ENCODE measurements at regions not wholly inside any gene's neighbourhood (a gene's known extent, or its start where the extent isn't known, plus 50 kb on each side); places are given as distances from the start of the nearest gene placed in this dataset.
A peak's percentile ranks its signal among the peaks of the same experiment; 100 is the strongest.

DNA sequence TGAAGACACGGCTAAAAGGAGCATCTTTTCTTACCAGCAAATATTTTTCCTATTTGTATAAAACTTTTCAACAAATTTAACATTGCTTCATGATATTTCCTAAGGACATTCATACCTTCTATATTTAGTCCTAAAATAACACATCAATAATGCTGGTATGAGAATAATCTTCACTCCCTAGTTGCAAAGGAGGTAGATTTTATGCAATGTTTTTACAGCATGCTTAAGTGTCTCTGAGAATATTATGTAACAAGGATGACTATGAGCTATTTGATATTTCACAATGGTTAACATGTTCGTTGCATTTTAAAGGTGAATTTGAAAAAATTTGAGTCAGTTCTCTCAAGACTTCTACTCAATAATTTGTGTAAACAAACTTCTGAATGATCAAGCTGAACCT, 506.7 kb downstream of the NUP35 start:
- H3K9me3 ChIP-seq (ENCODE audit: low read length): no peaks in the 10 kb centered on the region
- no peaks in the 10 kb centered on the region for H3K4me1 ChIP-seq (ENCODE audit: insufficient read depth, low read length)
- H2AFZ ChIP-seq (ENCODE audit: low read depth, low read length): no peak overlapping the region
- no peaks in the 10 kb centered on the region for H3K27me3 ChIP-seq (ENCODE audit: insufficient read depth, low read length)
- no peak overlapping the region for H3K4me3 ChIP-seq (ENCODE audit: low read length)
- H3K36me3 ChIP-seq (ENCODE audit: insufficient read depth, low read length): no peaks in the 10 kb centered on the region

DNA sequence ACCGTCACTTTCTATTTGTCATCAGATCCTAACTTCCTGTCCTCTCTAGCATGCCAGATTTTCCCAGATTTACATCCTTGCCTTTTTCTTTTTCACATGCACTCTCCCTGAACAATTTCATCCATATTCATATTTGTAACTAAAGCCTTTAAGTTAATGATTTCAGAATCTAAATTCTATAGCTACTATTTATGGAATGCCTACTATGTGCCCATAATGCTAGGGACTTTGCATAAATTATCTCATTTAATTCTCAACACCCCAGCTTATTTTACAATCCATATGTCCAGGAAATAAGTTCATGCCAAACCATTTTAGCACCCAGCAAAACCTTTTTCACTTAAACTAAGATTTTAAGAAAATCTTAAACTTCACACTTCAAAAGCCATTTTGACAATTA, 531.9 kb downstream of the NUP35 start:
- Histone ChIP-seq H3K4me1 (ENCODE audit: insufficient read depth, low read length) (no peaks in the 10 kb centered on the region), H3K27me3 (ENCODE audit: insufficient read depth, low read length) (no peaks in the 10 kb centered on the region), H2AFZ (ENCODE audit: low read depth, low read length) (no peak overlapping the region), H3K36me3 (ENCODE audit: insufficient read depth, low read length) (no peaks in the 10 kb centered on the region), H3K9me3 (ENCODE audit: low read length) (no peaks in the 10 kb centered on the region), H3K4me3 (ENCODE audit: low read length) (no peak overlapping the region)

DNA sequence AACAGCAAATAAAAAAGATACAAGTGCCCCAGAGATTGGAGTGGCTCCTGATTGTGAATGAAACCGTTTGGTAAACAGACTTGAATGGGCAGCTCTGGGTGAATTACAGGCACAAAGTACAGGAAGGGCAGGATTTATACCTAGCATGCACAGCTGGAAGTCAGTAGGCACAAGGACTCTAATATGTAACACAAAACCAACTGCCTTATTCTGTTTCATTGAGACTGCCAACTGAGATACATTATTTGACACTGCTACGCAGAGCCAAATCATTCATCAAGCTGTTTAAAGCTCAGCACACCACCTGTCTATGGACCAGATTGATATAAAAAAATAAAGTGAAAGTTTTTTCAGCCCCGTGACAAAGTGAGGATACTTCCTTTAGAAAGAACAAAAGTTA, 541.2 kb downstream of the NUP35 start:
- Histone ChIP-seq H3K36me3 (ENCODE audit: insufficient read depth, low read length) (no peaks in the 10 kb centered on the region), H3K4me3 (ENCODE audit: low read length) (no peak overlapping the region), H3K4me1 (ENCODE audit: insufficient read depth, low read length) (peaks cover 17% of the 10 kb centered on the region), H3K9me3 (ENCODE audit: low read length) (no peaks in the 10 kb centered on the region), H3K27me3 (ENCODE audit: insufficient read depth, low read length) (no peaks in the 10 kb centered on the region), H2AFZ (ENCODE audit: low read depth, low read length) (peak overlapping the region; percentile 18)

- Histone ChIP-seq H3K9me3 (ENCODE audit: low read length) (no peaks in the 10 kb centered on the region), H3K4me3 (ENCODE audit: low read length) (no peak overlapping the region), H2AFZ (ENCODE audit: low read depth, low read length) (peak overlapping the region; percentile 18), H3K4me1 (ENCODE audit: insufficient read depth, low read length) (peaks cover 17% of the 10 kb centered on the region), H3K27me3 (ENCODE audit: insufficient read depth, low read length) (no peaks in the 10 kb centered on the region), H3K36me3 (ENCODE audit: insufficient read depth, low read length) (no peaks in the 10 kb centered on the region)
These were observed 541.8 kb downstream of the NUP35 start for GRCh38 chr2:183666031-183666430.

DNA sequence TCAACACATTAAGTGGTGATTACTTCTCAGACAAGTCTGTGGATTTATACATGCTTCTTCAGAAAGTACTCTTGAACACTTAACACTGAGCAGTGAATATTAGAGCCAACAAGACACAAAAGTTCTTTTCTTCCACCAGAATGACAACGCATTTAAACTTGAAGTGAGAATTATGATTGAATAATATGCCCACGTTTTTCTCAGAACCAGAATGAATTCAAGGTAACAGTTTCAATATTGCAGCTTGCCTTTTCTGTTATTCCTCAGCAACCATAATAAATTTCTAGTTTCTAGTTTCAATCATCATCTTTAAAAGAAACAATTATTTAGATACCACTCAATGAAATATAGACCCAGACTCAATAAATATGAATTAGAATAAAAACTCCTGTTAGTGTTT, 547.0 kb downstream of the NUP35 start:
- no peak overlapping the region for H2AFZ ChIP-seq (ENCODE audit: low read depth, low read length)
- no peak overlapping the region for H3K4me3 ChIP-seq (ENCODE audit: low read length)
- no peaks in the 10 kb centered on the region for H3K9me3 ChIP-seq (ENCODE audit: low read length)
- no peaks in the 10 kb centered on the region for H3K27me3 ChIP-seq (ENCODE audit: insufficient read depth, low read length)
- H3K36me3 ChIP-seq (ENCODE audit: insufficient read depth, low read length): no peaks in the 10 kb centered on the region
- H3K4me1 ChIP-seq (ENCODE audit: insufficient read depth, low read length): peaks cover 7% of the 10 kb centered on the region

GRCh38 chr2:183678908-183679307, 554.7 kb downstream of the NUP35 start:
- Histone ChIP-seq H3K4me1 (ENCODE audit: insufficient read depth, low read length) (no peaks in the 10 kb centered on the region), H3K36me3 (ENCODE audit: insufficient read depth, low read length) (no peaks in the 10 kb centered on the region), H3K27me3 (ENCODE audit: insufficient read depth, low read length) (no peaks in the 10 kb centered on the region), H2AFZ (ENCODE audit: low read depth, low read length) (no peak overlapping the region), H3K4me3 (ENCODE audit: low read length) (no peak overlapping the region), H3K9me3 (ENCODE audit: low read length) (no peaks in the 10 kb centered on the region)

DNA sequence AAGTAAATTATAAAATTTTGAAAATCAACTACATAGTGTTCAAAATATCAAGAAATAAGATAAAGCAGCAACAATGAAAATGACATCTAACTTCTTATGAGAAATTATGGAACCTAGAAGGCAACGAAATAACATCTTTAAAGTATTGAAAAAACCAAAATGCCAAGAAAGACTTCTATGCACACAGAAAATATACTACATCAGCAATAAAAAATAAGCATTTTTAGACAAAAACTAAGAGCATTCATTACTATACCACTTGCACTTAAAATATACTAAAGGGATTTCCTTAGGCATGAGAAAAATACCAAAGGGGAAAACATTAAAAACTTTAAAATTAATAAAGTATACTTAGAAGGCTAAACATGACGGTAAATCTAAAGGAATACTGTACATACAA, 556.3 kb downstream of the NUP35 start:
- H3K4me3 ChIP-seq (ENCODE audit: low read length): no peak overlapping the region

GRCh38 chr2:183684686-183685085, 560.4 kb downstream of the NUP35 start:
- H3K9me3 ChIP-seq (ENCODE audit: low read length): no peaks in the 10 kb centered on the region
- H3K36me3 ChIP-seq (ENCODE audit: insufficient read depth, low read length): no peaks in the 10 kb centered on the region
- H3K4me3 ChIP-seq (ENCODE audit: low read length): no peak overlapping the region
- no peaks in the 10 kb centered on the region for H3K27me3 ChIP-seq (ENCODE audit: insufficient read depth, low read length)
- H3K4me1 ChIP-seq (ENCODE audit: insufficient read depth, low read length): no peaks in the 10 kb centered on the region
- no peak overlapping the region for H2AFZ ChIP-seq (ENCODE audit: low read depth, low read length)

More for the DNA sequence above, 556.3 kb downstream of the NUP35 start:
- Histone ChIP-seq H3K4me1 (ENCODE audit: insufficient read depth, low read length) (no peaks in the 10 kb centered on the region), H3K36me3 (ENCODE audit: insufficient read depth, low read length) (no peaks in the 10 kb centered on the region), H3K9me3 (ENCODE audit: low read length) (no peaks in the 10 kb centered on the region), H3K27me3 (ENCODE audit: insufficient read depth, low read length) (no peaks in the 10 kb centered on the region), H2AFZ (ENCODE audit: low read depth, low read length) (no peak overlapping the region)

GRCh38 chr2:183696028-183696427, 571.8 kb downstream of the NUP35 start:
- no peaks in the 10 kb centered on the region for H3K36me3 ChIP-seq (ENCODE audit: insufficient read depth, low read length)
- H2AFZ ChIP-seq (ENCODE audit: low read depth, low read length): no peak overlapping the region
- no peak overlapping the region for H3K4me3 ChIP-seq (ENCODE audit: low read length)
- H3K4me1 ChIP-seq (ENCODE audit: insufficient read depth, low read length): no peaks in the 10 kb centered on the region
- H3K9me3 ChIP-seq (ENCODE audit: low read length): no peaks in the 10 kb centered on the region
- no peaks in the 10 kb centered on the region for H3K27me3 ChIP-seq (ENCODE audit: insufficient read depth, low read length)

- Histone ChIP-seq H3K4me1 (ENCODE audit: insufficient read depth, low read length) (no peaks in the 10 kb centered on the region), H3K36me3 (ENCODE audit: insufficient read depth, low read length) (no peaks in the 10 kb centered on the region), H2AFZ (ENCODE audit: low read depth, low read length) (no peak overlapping the region), H3K4me3 (ENCODE audit: low read length) (no peak overlapping the region), H3K9me3 (ENCODE audit: low read length) (no peaks in the 10 kb centered on the region), H3K27me3 (ENCODE audit: insufficient read depth, low read length) (no peaks in the 10 kb centered on the region)
These were observed 585.6 kb downstream of the NUP35 start for GRCh38 chr2:183709829-183710228.

- no peaks in the 10 kb centered on the region for H3K27me3 ChIP-seq (ENCODE audit: insufficient read depth, low read length)
- H2AFZ ChIP-seq (ENCODE audit: low read depth, low read length): no peak overlapping the region
- H3K36me3 ChIP-seq (ENCODE audit: insufficient read depth, low read length): no peaks in the 10 kb centered on the region
These were observed 594.0 kb downstream of the NUP35 start for GRCh38 chr2:183718246-183718645.

GRCh38 chr2:183723278-183723677, 599.0 kb downstream of the NUP35 start:
- H3K4me1 ChIP-seq (ENCODE audit: insufficient read depth, low read length): no peaks in the 10 kb centered on the region
- H3K27me3 ChIP-seq (ENCODE audit: insufficient read depth, low read length): no peaks in the 10 kb centered on the region
- no peak overlapping the region for H2AFZ ChIP-seq (ENCODE audit: low read depth, low read length)
- H3K4me3 ChIP-seq (ENCODE audit: low read length): no peak overlapping the region
- no peaks in the 10 kb centered on the region for H3K9me3 ChIP-seq (ENCODE audit: low read length)
- H3K36me3 ChIP-seq (ENCODE audit: insufficient read depth, low read length): no peaks in the 10 kb centered on the region

More at GRCh38 chr2:183718246-183718645, 594.0 kb downstream of the NUP35 start:
- H3K4me1 ChIP-seq (ENCODE audit: insufficient read depth, low read length): no peaks in the 10 kb centered on the region
- H3K9me3 ChIP-seq (ENCODE audit: low read length): no peaks in the 10 kb centered on the region
- no peak overlapping the region for H3K4me3 ChIP-seq (ENCODE audit: low read length)

GRCh38 chr2:183729380-183729779, 605.1 kb downstream of the NUP35 start:
- Histone ChIP-seq H3K4me3 (ENCODE audit: low read length) (no peak overlapping the region), H3K36me3 (ENCODE audit: insufficient read depth, low read length) (no peaks in the 10 kb centered on the region), H3K27me3 (ENCODE audit: insufficient read depth, low read length) (no peaks in the 10 kb centered on the region), H3K4me1 (ENCODE audit: insufficient read depth, low read length) (no peaks in the 10 kb centered on the region), H2AFZ (ENCODE audit: low read depth, low read length) (no peak overlapping the region), H3K9me3 (ENCODE audit: low read length) (no peaks in the 10 kb centered on the region)

GRCh38 chr2:183740241-183740640, 616.0 kb downstream of the NUP35 start:
- H3K27me3 ChIP-seq (ENCODE audit: insufficient read depth, low read length): no peaks in the 10 kb centered on the region
- no peak overlapping the region for H2AFZ ChIP-seq (ENCODE audit: low read depth, low read length)
- no peak overlapping the region for H3K4me3 ChIP-seq (ENCODE audit: low read length)
- no peaks in the 10 kb centered on the region for H3K9me3 ChIP-seq (ENCODE audit: low read length)
- H3K4me1 ChIP-seq (ENCODE audit: insufficient read depth, low read length): no peaks in the 10 kb centered on the region
- H3K36me3 ChIP-seq (ENCODE audit: insufficient read depth, low read length): no peaks in the 10 kb centered on the region

Data from neuron (in vitro differentiated cells).